HUES64 (cell line): ENCODE measurements at regions not wholly inside any gene's neighbourhood (a gene's known extent, or its start where the extent isn't known, plus 50 kb on each side); places are given as distances from the start of the nearest gene placed in this dataset.

Source experiments
- H3K27ac ChIP-seq: 2 replicates; pipeline ENCODE4 v1.7.0; 2013; ENCODE audit warnings: low read depth, low read length, inconsistent platforms
- H3K27me3 ChIP-seq: 2 replicates; pipeline ENCODE4 v1.6.1; 2013; ENCODE audit warnings: mild to moderate bottlenecking, low read length; ENCODE audit not compliant: insufficient read depth
- H3K36me3 ChIP-seq: 2 replicates; pipeline ENCODE4 v1.6.1; 2013; ENCODE audit warnings: mild to moderate bottlenecking, low read length; ENCODE audit not compliant: insufficient read depth
- H3K4me1 ChIP-seq: 2 replicates; pipeline ENCODE4 v1.6.1; 2013; ENCODE audit warnings: mild to moderate bottlenecking, low read length, moderate library complexity; ENCODE audit not compliant: insufficient read depth
- H3K4me3 ChIP-seq: 2 replicates; pipeline ENCODE4 v1.5.1; 2013; ENCODE audit warnings: mild to moderate bottlenecking, low read length, moderate library complexity
- H3K9ac ChIP-seq: 2 replicates; pipeline ENCODE4 v1.6.1; 2013; ENCODE audit warnings: mild to moderate bottlenecking, low read depth, low read length
- H3K9me3 ChIP-seq: 2 replicates; pipeline ENCODE4 v1.6.1; 2013; ENCODE audit warnings: low read depth, low read length; ENCODE audit not compliant: insufficient read depth
- WGBS: fragments of 150-250, 120-280 bp; methylation state at CpG from one replicate; pipeline ENCODE4 v1.1.7; 2013; ENCODE audit warnings: missing lambda C conversion rate; 5-methylcytosine and 5-hydroxymethylcytosine counted together

DNA sequence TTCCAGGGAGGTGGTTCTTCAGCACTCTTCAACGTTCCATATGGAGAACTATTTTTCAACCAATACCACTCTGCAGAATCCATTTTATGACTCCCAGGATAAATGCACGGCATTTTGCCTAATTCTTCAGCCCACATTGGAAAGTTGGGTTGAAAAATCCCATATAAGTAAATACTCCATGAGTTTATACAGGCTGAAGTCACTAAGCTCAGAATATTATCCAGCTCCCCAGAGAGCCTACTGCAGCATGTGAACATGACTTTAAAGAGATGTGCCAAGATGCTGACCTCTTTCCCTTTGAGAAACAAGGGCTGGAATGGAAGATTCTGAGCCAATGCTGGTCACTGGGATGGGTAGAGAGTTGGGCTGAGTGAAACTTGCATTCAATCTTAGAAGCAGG lies 111.9 kb upstream of the SLIT3 start:
- Histone ChIP-seq H3K27me3 (no peaks in the 10 kb centered on the region), H3K36me3 (no peaks in the 10 kb centered on the region), H3K4me1 (no peaks in the 10 kb centered on the region), H3K9ac (no peak overlapping the region), H3K9me3 (no peaks in the 10 kb centered on the region), H3K27ac (no peak overlapping the region), H3K4me3 (no peak overlapping the region)
- 91% methylated on average over 2 of the region's 2 CpGs for WGBS

DNA sequence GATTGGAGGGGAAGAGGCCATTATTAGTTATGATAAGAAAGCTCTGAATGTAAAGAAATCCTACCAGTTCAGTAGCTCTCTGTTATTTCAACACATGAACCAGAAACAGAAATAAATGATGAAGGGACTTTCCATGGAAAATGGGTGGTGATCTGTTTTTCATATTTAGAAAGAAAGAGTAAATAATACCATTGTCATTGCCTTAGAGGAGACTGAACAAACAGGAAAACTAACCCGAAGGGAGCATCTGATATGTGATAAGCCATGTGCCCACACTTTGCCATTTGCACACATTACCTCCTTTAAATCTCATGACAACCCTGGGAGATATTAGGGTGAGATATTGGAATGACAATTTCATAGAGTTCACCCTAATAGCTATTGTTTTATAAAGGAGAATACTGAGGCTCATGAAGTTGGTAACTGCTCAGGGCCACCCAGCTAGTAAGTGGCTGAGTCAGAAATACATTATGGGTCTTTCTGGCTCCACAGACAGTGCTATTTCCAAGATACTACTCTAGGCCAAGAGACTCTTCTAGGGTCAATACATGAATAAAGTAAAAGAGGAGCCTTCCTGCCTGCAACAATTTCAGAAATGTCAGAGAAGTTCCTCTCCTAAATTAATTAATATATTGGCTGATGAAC lies 111.0 kb upstream of the SLIT3 start:
- H3K4me3 ChIP-seq = no peak overlapping the region
- no peaks in the 10 kb centered on the region for H3K36me3 ChIP-seq
- H3K27me3 ChIP-seq = no peaks in the 10 kb centered on the region
- H3K4me1 ChIP-seq = no peaks in the 10 kb centered on the region
- no peaks in the 10 kb centered on the region for H3K9me3 ChIP-seq
- 67% methylated on average over 1 of the region's 1 CpG for WGBS
- H3K9ac ChIP-seq = no peak overlapping the region
- H3K27ac ChIP-seq = no peak overlapping the region

DNA sequence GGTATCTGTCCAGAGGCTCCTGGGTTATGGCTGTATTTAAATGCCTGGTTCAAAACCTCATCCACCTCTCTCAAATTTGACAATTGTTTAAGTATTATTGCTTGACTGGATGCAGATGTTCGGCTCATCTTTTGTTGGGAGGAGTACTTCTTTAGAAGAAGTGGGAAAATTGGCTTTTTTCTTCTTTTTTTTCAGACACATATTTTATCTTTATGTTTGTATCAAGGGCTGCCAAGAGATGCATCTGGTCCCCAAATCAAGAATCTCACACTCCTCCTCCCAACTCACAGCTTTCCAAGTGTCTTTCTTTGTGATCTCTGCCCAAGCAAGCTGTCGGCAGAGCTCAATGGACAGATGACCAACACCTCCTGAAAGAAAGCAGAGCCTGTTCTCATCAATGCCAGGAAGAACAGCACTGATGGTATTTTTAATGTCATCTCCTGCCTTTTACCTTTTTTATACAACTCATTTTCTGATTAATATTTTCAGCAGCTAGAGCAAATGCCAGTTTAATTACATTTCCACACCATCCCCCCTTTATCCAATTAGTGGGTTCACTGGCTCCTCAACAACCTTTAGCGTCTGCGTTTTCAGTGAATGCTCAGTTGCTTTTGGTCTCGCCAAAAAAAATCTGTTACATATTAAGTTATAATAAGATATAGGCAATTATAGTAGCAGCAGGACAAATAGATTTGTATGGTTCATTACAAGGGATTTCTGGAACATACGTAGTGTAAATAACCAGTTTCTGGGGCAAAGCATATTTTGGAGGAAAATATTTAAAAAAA lies 110.3 kb upstream of the SLIT3 start:
- Histone ChIP-seq H3K27me3 (no peaks in the 10 kb centered on the region), H3K4me3 (no peak overlapping the region), H3K9me3 (no peaks in the 10 kb centered on the region), H3K36me3 (no peaks in the 10 kb centered on the region), H3K27ac (no peak overlapping the region), H3K9ac (no peak overlapping the region), H3K4me1 (no peaks in the 10 kb centered on the region)
- 94% methylated on average over 5 of the region's 6 CpGs for WGBS

DNA sequence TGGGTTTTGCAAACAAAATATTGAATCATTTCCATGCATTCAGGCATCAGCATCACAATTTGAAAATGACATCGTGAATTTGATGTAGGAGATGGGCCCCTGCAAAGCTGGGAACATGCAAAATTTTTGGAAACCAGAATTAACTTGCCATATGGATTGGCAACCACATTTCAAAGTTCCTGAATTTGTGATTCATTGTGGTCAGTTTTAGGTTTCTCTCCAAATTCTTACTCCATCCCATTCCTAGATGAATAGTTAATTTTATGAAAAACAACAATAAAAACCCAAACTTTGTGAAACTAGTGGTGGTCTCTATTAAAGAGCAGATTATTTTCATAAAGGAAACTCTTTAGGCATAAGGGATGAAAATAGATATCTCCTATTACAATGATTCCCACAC lies 107.8 kb upstream of the SLIT3 start:
- H3K36me3 ChIP-seq = no peaks in the 10 kb centered on the region
- no peaks in the 10 kb centered on the region for H3K4me1 ChIP-seq
- no peak overlapping the region for H3K4me3 ChIP-seq
- WGBS = 91% methylated on average over 1 of the region's 1 CpG
- no peaks in the 10 kb centered on the region for H3K9me3 ChIP-seq
- no peaks in the 10 kb centered on the region for H3K27me3 ChIP-seq
- no peak overlapping the region for H3K9ac ChIP-seq
- H3K27ac ChIP-seq = no peak overlapping the region

DNA sequence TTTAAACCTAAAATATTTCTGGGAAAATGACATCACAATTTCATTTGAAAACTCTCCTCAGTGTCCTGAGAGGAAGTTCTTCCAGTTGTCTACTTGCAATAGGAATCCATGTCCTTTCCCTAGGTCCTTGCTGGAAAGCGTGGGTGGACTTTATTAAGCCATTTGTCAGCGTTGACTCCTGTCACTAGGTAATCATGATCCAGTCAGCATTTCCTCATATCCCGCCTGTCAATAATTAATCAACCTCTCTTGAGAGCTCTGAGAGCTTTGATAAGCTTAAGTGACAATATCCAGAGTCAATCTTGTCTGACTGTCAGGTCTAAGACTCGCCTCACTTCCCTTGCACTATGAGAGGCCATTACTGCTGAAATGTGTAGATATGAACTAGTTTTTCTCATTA lies 107.2 kb upstream of the SLIT3 start:
- Histone ChIP-seq H3K36me3 (no peaks in the 10 kb centered on the region), H3K9me3 (no peaks in the 10 kb centered on the region), H3K9ac (no peak overlapping the region), H3K27me3 (no peaks in the 10 kb centered on the region), H3K4me3 (no peak overlapping the region), H3K4me1 (no peaks in the 10 kb centered on the region), H3K27ac (no peak overlapping the region)
- 87% methylated on average over 4 of the region's 4 CpGs for WGBS

DNA sequence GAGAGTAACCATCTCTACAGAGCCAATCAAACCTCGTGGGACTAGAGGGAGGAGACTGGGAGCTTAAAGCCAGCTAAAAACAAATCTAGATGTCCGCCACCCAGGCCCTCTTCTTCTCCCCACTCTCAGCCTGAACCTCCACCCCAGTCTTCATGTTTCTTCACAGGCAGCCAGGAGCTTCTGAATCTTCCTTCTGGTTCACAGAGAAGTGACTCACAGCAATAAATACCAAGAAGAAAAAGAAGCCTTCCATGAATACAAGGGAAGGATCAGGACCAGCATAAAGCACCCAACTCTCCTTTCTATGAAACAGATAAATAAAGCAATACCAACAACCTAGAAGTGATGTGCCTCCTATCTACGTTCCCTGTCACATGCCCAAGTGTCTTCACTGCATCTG lies 103.3 kb upstream of the SLIT3 start:
- Histone ChIP-seq H3K9ac (no peak overlapping the region), H3K27ac (no peak overlapping the region), H3K27me3 (no peaks in the 10 kb centered on the region), H3K4me1 (no peaks in the 10 kb centered on the region), H3K4me3 (no peak overlapping the region), H3K9me3 (no peaks in the 10 kb centered on the region), H3K36me3 (no peaks in the 10 kb centered on the region)
- 90% methylated on average over 3 of the region's 3 CpGs for WGBS

DNA sequence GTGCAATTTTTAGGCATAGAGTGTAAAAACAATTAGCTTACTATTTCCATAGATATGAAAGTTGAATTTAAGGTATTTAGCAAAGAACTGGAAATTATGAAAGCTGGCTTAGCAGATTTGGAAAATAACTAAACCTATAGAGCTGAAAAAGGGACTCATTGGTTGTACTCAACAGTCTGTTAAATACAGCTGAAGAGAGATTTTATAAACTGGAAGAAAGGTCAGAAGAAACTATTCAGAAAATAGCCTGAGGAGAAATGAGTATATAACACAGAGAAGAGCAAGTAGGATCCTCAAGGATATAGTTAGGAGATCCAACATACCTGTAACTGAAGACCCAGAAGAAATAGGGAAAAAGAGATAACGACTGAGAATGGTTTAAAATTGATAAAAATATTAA lies 97.6 kb upstream of the SLIT3 start:
- Histone ChIP-seq H3K4me3 (no peak overlapping the region), H3K9ac (no peak overlapping the region), H3K4me1 (no peaks in the 10 kb centered on the region), H3K9me3 (peaks cover 16% of the 10 kb centered on the region), H3K27me3 (no peaks in the 10 kb centered on the region), H3K27ac (no peak overlapping the region), H3K36me3 (no peaks in the 10 kb centered on the region)
- WGBS = no CpG with 5 or more reads among the region's 1 CpG

DNA sequence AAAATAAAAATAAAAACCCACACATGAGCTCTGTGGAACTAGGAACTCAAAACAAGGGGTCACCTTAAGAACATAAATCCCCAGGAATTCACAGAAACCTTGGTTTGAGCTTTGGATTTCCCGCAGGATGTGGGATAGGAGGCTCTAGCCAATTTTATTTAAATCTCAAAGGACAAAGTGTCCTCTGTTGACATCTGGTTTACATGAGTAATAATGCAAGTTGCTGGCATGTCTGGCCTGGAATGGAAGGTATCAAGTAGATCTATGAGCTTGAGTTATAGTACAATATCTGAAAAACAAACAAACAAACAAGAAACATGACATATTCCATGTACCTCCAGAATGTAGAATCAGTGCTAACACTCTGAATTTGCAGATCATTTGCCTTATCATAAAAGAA lies 94.2 kb upstream of the SLIT3 start:
- H3K27me3 ChIP-seq = no peaks in the 10 kb centered on the region
- H3K9ac ChIP-seq = no peak overlapping the region
- no peak overlapping the region for H3K4me3 ChIP-seq
- H3K36me3 ChIP-seq = no peaks in the 10 kb centered on the region
- WGBS = 86% methylated on average over 1 of the region's 1 CpG
- peaks cover 16% of the 10 kb centered on the region for H3K9me3 ChIP-seq
- no peak overlapping the region for H3K27ac ChIP-seq
- no peaks in the 10 kb centered on the region for H3K4me1 ChIP-seq

DNA sequence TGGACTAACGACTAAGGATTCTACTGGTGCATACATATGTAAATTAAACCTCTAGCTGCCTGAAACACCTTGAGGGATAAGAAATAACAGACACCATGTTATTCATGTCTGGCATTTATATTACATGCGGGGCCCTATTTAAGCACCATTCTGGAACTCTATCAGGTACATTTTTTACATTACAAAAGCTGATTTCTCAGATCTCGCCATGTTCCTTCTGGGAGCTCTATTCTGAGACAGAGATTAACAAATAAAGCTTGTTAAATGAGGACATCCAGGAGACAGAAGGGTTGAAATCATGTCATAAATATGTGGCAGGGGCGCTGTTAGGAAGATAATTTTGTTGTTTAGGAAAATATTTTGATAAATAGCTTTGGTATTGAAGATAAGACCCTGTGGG lies 93.4 kb upstream of the SLIT3 start:
- no peak overlapping the region for H3K9ac ChIP-seq
- no peak overlapping the region for H3K27ac ChIP-seq
- no peak overlapping the region for H3K4me3 ChIP-seq
- H3K36me3 ChIP-seq = no peaks in the 10 kb centered on the region
- H3K4me1 ChIP-seq = no peaks in the 10 kb centered on the region
- WGBS = 86% methylated on average over 4 of the region's 4 CpGs
- H3K9me3 ChIP-seq = peaks cover 16% of the 10 kb centered on the region
- H3K27me3 ChIP-seq = no peaks in the 10 kb centered on the region

DNA sequence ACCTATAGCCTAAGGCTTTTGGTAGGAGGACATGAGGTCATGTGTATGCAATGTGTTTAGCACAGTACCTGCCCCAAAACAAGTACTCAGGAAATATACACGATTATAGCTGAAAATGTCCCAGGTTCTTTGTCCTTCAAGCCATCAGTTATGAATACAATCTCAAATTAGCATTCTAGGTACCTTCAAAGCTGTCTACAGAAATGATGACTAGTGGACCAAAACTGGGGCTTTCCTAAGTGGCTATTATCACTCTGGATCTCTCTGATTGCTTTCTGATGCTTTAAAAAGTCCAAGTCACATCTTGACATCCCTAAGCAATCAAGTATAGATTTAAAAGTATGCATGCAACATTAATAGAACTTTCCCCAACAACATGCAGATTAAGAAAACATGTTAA lies 93.0 kb upstream of the SLIT3 start:
- H3K27ac ChIP-seq = no peak overlapping the region
- no peaks in the 10 kb centered on the region for H3K36me3 ChIP-seq
- 93% methylated on average over 1 of the region's 1 CpG for WGBS
- H3K4me3 ChIP-seq = no peak overlapping the region
- no peaks in the 10 kb centered on the region for H3K27me3 ChIP-seq
- no peaks in the 10 kb centered on the region for H3K4me1 ChIP-seq
- no peak overlapping the region for H3K9ac ChIP-seq
- peaks cover 15% of the 10 kb centered on the region for H3K9me3 ChIP-seq

DNA sequence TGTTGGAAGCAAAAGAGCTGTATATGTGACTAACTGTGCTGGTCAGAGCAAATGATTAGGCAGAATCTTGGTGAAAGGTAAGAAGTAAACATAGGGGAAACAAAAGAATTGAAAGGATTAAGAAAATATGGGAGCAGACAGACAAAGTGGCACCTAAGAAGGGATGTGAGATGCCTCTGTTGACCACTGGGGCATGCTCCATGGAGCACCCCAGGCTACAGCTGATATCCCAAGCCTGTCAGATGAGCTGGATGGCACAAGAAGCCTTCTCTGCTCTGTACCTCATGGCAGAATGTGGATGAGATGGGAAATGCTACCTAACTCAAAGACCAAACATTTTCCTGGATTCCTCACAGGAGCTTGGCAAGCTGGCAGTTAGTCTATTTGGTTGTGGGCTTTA lies 89.3 kb upstream of the SLIT3 start:
- no peak overlapping the region for H3K9ac ChIP-seq
- H3K36me3 ChIP-seq = no peaks in the 10 kb centered on the region
- no peak overlapping the region for H3K27ac ChIP-seq
- H3K27me3 ChIP-seq = no peaks in the 10 kb centered on the region
- H3K4me1 ChIP-seq = no peaks in the 10 kb centered on the region
- no peaks in the 10 kb centered on the region for H3K9me3 ChIP-seq
- H3K4me3 ChIP-seq = no peak overlapping the region

DNA sequence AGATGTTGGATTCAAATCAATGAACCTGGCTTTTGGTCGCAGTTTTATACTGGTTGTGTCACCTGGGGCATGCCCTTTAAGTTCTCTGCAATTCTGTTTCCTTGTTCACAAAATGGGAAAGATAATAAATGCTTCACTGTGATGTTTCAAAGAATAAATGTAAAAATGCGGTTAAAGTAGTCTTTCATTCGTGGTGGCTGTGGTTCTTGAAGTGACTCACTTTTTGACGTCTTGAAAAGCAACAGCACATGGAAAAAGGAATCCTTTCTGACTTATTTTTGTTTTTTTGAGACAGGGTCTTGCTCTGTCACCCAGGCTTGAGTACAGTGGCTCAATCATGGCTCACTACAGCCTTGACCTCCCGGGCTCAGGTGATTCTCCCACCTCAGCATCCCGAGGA lies 88.4 kb upstream of the SLIT3 start:
- Histone ChIP-seq H3K36me3 (no peaks in the 10 kb centered on the region), H3K27me3 (no peaks in the 10 kb centered on the region), H3K4me3 (no peak overlapping the region), H3K9ac (no peak overlapping the region), H3K27ac (no peak overlapping the region), H3K9me3 (no peaks in the 10 kb centered on the region), H3K4me1 (no peaks in the 10 kb centered on the region)
- WGBS = 94% methylated on average over 6 of the region's 6 CpGs
